Epidermal melanocyte (primary cell): ENCODE measurements at regions not wholly inside any gene's neighbourhood (a gene's known extent, or its start where the extent isn't known, plus 50 kb on each side); places are given as distances from the start of the nearest gene placed in this dataset.

Experiments used
- DNase-seq: peaks from one replicate; pipeline ENCODE4 v3.0.0; 2011; ENCODE audit warnings: low spot score; ENCODE audit not compliant: insufficient read length

DNA sequence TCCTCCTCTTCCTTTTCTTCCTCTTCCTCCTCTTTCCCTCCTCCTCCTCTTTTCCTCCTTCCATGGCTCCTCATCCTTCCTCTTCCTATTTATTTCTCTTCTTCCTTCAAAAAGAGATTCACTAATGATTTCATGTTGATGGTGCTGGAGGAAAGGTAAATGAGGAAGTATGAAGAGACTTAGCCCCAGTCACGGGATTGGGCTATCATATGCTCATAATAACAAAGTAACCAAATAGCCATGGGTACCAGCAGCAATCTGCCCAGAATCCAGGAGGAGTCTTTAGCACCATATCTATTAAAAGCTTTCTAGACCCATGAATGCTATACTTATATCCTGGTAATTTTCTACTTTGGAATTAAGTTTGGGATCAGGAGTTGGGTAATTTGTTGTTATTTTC is 910.9 kb upstream of the MAP3K7 start:
- DNase-seq: no peak

DNA sequence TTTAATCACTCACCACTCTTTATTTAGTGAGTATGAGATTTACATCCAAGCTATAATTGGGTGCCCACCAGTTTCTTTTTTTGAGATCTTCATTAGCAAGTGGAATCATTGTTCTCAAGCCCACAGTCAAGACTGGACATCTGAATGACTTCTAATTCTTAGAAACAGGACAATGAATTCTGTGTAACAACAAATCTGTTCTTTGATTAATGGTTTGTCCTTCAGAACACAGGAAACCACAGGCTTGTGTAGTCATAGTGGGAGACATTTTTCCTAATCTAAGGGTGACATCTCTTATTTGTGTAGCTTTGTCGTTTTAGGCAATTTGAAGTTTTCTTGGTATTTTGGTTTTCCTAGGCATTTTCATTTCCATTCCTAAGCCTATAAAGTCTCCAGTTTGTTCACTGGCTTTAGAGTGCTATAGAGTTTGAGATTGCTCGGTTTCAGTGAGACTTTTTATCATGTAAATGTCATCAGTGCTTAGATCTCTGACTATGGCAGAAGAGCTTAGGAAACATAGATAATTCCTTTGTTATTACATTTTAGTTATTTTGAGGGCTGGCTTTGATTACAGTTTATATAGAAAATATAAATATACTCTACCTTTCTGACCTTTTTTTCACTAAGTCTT is 903.9 kb upstream of the MAP3K7 start:
- DNase-seq: no peak

DNA sequence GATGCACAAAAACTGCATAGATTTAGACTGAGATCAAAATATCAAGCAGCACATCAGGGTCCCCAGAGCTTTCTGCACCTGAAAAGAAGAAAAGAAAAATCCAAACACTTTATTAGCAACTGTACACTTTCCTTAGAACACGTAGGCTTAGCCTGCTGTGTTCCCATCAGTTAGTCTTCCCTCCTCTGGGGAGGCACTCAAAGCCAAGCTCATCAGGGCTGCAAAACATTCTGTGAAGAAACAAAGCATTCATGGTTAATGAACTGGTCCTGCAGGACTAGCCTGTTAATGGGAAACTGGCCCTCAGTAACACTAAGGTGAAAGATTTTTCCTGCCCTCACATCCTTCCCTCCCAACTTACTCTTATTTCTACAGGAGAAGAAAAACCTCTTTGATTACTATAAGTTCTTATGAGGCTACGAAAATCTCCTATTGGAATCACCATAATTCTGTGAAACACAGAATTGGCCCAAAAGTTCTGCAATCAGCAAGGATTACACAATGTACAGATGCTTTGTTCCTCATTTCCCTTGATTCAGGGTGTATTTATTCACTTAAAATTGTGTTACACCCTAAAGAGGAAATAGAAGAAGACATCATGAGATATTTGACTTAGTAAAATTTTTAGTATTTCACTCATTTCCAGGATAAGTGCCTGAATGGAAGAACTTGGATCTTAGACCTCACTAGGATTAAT is 901.0 kb upstream of the MAP3K7 start:
- DNase-seq: no peak

DNA sequence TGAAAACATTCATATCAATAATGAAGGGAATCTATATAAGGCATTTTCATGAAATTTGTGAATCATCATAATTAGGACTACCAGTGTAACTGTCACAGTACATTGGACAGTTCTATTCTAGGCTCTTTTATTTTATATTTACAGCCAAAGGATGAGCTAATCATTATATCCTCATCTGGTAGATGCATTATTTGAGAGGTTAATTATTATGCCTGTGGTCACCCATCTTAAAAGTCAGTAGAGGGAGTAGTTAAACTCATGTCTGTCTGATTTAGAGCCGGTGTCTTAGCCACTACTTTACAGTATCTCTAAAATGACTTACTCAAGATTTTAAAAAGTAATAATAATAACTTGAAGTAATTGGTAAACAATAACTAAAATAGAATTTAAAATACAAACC is 899.3 kb upstream of the MAP3K7 start:
- DNase-seq: no peak

DNA sequence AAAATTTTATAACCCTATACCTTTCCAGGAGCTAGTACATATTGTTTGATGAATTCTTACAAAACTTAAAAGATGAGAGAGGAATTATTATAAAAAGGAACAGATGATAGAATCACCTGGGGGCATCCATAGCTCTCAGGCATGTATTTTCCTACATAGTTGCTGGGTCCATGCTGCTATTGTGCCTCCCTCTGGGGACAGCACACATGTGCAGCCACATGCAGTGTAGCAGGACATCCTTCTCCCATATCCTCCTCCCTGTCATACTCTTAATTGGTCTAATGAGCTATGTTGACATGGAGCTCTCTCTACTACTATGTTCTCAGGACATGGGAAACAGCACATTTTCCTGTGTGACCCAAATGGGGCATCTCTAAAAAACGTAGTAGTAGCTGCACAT is 898.2 kb upstream of the MAP3K7 start:
- no peak for DNase-seq

DNA sequence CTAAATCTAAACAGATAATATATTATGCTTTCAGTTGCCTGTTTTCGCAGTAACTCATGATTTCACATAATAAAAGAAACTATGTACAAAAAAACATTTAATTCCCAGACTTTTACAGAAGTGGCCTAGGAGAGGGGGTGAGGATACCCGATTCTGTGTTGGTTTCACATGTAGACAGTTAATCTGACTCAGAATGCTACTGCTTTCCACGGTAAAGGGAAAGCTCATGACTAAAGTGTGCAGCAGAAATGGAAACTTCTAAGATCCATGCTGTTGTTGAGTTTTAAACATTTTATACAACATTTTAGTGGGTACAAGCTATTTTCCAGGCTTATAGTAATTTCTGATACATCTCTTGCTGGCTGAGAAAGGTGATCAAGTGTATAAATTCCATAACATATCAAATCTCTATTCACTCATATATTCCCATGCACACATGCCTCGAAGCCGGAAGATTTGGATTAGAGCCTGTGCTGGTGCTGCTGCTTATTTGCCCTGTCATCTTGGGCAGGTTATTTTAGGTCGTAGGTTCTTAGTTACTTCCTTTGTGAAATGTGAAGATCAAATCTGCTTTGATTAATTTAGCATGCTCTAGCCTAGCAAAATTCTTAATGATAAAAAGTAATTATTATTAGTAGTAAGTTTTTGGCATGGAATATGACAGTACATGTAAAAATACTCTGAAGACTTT is 896.7 kb upstream of the MAP3K7 start:
- DNase-seq: no peak

DNA sequence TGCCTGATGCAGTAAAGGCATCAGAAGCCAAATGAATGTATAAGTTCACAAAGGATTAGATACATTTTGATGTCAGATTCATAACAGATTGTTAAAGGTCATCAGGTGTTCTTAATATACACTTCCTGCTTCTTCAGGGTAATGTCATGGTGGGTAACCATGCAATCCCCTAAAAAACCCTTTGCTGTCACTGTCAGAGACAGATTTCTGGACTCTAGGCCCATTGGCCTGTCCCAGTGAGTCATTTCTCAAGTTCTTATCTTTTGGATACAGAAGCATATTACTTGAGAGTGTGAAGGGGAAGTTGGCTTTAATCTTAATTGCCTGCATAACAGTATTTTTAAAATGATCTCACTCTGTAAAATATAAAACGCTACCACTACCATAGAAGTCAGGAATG is 895.6 kb upstream of the MAP3K7 start:
- no peak for DNase-seq

DNA sequence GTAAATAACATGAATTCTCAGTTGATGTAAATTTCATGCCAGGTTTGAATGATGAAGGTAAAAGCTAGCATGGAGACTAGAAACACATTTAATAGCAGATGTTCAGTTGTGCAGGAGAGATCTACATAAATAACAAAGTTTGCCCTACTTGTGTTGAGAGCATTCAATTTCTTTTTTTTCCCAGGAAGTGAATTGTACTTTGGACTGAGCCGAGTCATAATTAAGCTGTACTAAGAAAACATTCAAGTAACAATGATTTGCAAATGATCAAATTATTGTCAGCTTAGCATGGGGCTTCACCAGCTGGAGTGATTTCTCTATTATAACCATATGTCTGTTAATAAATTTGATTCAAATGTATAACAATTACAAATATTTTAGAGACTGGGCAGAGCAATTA is 893.5 kb upstream of the MAP3K7 start:
- DNase-seq: no peak

DNA sequence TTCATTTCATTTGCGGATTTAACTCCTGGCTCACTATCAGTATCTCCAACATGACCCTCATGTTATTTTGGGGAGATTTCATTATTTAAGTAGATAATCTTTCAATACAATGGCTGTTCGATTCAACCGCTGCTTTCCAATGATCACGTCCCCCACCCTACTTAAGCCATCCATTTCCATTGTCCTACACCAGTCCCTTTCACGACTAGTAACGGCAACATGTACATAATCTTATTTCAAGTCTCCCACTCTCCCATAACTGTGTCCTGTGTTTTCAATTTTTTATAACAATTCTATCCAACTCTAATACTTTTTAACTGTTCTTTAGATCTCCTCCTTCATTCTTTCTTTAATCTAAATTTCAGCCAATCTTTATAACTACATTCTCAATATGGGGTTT is 890.8 kb upstream of the MAP3K7 start:
- DNase-seq: no peak

DNA sequence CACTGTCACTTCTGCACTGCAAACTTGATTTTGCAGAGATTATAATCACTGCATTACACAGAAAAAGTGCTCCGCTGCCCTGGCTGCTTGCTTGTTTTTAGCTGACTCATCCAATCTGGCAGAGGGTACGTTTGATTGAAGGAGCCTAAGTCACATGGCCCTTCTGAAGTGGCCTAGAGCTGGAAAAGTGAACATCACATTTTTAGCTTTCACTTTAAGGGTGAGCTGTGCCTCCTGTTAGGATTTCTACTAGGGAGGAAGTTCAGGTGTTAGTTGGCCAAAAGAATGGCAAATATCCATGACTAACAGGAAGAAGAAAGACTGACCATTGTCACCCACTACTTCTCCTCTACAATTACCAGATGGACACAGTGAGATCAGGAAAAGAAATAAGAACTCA is 889.1 kb upstream of the MAP3K7 start:
- DNase-seq: no peak

DNA sequence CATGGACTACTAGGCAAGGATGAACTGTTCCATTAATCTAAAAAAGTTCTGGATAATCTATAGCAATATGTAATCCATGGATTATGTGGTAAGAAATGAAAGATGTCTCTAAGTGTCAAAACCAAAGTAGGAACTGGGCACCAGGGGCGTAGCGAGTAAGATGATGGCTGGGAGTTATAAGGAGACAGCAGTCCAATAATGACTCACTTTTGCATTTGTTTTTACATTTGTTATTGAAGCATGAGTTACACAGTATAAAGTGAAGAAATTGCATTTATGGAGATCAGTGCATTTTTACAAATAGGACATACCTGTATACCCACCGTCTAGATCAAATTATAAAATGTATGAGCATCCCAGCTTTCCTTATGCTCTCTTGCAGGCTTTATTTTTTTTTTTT is 878.5 kb upstream of the MAP3K7 start:
- DNase-seq: no peak

DNA sequence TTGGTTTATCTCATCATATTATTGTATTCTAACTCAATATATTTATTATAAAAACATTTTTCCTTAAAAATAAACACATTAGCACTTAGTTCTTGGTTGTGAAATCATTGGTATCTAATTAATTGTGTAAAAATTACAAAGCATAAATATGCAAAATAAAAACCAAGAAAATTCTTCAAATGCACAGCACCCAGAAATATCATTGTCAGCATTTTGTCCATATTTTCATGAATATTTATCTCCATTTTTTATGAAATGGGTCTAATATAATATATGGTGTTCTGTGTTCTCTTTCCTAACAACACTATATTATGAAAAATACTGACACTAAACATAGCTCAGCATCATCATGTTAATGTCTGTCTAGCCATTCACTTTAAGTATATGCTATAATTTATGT is 877.8 kb upstream of the MAP3K7 start:
- no peak for DNase-seq

DNA sequence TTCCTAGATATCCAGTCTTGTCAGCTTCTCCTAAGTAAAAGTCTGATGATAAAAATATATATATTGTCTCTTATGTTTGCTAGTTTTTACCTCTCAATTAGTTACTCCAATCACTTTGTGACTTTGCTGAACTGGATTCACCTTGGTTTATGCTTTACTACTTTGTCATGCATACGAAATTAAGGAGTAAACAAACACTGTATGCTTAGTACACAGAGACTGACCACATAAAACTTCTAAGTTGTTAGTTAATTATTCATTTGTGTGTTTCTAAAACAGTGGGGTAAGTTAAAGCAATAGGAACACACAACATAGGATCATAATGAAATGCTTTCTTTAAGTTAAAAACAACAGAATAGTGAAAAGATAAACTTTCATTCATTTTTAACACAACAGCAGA is 877.3 kb upstream of the MAP3K7 start:
- DNase-seq: no peak

DNA sequence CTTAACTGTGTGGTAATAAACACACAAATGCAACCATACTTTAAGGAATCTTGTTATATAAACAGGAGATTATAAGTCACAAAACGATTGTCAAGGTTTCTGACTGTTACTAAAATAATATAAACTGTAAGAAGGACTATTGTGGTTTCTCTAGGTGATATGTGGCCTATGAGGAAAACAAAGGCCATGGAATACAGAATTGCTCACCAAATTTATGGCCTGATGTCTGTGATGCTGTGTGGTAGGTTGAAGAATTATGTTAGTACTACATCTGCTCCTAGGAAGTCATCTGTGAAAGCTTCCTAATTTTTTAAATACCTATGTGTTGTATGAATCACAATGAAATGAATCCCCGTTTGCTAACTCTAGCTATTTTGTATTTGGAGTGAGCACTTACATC is 875.4 kb upstream of the MAP3K7 start:
- no peak for DNase-seq

DNA sequence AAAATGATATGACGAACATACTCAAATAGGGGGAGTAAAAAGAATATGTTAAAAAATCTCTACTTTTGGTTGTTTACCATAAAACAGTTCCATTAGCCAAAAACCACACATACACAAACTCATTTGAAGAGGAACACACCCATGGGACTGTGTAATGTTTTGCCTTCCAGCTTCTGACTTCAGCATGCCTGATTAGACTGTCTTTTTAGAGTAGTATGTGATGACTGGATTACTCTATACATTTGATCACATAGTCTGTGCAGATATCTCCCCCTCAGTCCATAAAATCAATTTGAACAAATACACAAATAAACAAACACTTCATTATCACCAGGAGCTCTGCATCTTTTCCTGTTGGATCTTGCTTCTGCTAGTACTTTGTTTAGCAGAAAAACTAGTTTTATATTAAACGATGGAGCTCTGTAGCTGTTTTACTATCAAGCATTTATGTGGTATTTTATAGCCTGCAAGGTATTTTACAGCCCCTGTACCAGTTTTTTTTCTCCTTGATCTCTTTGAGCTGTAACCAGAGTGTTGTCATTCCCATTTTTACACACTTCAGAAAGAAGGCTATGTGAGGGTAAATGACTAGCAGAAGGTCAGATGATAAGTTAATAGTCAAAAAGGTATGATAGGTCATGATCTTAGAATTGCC is 866.5 kb upstream of the MAP3K7 start:
- DNase-seq: no peak

DNA sequence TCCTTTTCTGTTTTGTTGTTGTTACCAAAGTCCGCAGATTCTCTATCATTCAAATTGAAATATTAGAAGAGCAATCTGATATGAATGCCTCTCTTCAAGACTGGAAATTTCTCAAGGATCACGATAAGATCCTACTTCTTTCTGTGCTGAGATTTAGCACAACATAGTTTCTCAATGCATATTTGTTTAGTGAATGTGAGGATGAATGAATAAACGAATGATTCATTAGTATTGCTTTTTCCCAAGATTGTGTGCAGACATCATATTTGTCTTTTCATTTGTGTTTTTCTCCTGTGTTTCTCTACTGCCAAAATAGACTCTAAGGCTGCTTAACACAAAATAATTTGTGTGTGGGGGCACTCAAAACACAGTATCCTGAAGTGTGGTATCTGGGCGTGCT is 862.7 kb upstream of the MAP3K7 start:
- DNase-seq: no peak

DNA sequence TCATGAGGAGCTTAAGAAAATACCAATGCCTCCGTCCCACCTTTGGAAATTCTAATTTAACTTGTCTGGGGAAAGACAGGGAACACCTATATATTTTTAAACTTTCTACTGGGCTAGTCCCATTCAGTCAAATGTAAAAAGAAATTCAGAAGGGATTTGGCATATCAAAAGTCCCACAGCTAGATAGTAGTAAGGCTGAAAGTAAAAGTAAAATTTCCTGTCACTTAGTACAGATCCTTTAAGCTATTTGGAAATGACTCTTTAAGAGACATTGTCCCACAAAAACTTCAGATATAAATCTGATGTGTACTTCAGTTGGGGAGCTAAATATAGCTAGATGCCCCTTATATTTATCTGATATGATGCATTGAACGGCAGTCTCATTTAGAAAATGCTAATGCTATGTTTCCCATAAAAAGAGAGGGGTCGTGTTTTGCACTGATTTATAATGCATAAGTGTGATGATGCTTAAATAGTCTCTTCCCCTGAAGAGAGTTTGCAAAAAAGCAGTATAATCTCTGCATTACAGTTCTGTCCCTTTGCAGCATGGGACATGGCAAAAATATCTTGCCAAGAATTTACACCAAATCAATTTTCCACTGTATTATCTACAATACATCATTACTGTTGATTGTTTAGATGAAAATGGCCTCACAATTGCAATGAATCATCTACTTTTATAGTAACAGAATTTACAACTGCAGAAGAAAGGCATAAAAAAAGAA is 860.8 kb upstream of the MAP3K7 start:
- no peak for DNase-seq

DNA sequence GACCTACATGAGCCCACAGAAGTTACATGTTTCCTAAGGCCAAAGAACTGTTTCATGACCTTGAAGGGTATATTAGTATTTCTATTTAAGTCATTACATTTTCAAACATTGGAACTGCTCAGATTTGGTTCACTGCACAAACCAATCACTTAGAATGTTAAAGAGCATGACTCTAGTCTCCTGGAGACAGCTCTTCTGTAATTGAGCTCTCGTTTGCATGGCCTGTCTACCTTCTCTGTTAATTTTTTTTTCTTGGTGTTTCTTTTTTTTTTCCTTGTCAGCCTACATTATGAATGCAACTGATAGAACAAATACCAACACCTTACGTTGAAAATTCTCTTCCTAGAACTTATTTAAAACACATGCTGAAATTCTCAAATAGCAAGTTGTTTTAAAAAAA is 860.2 kb upstream of the MAP3K7 start:
- DNase-seq: no peak

DNA sequence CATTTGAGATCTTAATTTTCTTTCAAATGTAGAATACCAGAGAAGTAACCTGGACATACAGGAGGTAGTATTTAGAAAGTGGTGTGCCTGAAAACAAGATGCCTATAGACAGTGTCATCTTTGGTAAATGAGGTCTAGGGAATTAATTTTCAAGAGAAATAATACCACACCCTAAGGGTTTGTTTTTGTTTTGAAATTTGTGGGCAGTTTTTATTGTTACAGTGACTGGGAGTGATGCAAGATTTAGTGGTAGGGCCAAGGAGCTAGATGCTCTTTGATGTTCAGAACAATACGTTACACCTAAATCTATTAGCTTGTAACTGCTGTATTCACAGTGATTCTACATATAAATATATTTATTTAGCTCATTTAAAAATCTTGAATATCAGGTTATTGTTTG is 856.5 kb upstream of the MAP3K7 start:
- DNase-seq: no peak

DNA sequence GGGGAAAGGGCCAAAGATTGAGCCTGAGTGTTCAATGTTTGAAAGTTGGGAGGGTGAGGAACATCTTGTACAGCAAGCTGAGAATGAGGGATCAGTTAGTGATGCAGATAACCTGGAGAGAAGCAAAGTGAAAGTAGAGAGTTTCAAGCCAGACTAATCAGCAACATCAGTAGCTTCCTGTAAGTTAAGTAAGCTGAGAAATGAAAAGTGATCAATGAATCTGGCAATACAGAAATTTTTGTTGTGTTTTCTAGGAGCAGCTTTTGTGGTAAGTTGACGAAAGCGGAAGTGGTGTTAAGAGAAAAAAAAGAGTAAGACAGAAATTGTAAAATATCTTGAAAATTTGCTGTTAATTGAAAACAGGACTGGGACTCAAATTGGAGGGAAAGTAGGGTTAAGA is 855.5 kb upstream of the MAP3K7 start:
- no peak for DNase-seq

DNA sequence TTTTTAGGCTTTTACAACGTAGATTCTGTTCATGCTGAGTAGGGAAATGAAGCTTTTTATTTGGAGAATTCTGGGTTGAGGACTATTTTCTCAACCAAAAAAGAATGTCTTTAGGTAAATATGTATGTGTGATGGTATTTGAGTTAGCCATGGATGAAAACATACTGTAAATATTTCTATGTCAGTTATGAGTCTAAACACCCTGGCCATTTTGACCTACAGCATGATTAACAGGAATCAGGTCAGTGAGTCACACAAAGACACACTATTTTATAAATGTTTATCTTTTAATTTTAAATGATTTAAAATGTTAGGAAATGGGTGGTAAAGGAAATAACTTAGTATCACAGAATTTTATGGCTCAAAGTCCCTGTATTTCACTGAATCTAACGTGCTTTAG is 851.7 kb upstream of the MAP3K7 start:
- DNase-seq: no peak

DNA sequence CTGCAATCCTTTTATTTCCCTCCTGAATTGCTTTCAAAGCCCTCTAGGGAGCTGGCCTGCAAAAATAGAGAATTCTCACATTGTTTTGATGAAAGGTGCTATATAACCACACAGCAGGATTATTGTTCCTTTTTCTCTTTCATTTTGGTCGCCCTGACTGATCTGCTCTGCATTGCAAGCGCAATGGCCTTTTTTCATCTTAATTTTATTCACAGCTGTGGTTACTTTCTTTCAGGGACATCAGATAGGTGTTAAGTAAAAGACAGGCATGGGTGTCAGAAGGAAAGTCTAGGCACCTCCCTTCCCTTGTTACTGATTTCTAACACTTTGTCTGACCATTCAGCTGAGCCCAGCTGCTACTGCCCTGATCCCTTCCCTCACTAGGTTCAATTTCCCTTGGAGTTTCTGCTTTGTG is 850.5 kb upstream of the MAP3K7 start:
- DNase-seq: no peak
